ENCODE measurements at regions not wholly inside any gene's neighbourhood (a gene's known extent, or its start where the extent isn't known, plus 50 kb on each side); places are given as distances from the start of the nearest gene placed in this dataset.

- in situ Hi-C loops (cut with HindIII; ENCODE audit: low sequenced_read_pairs): no loop called here
- no peak for TF ChIP-seq CTCF (IDR thresholded peaks at IDR 0.05; ENCODE audit: low read depth, low read length)
- H3K4me3 ChIP-seq (ENCODE audit: low read depth, low read length): no peak overlapping the region
- no peak for DNase-seq (ENCODE audit: low read depth, low spot score)
These were observed 250.3 kb downstream of the SPTSSA start for GRCh38 chr14:34211732-34212131.

DNA sequence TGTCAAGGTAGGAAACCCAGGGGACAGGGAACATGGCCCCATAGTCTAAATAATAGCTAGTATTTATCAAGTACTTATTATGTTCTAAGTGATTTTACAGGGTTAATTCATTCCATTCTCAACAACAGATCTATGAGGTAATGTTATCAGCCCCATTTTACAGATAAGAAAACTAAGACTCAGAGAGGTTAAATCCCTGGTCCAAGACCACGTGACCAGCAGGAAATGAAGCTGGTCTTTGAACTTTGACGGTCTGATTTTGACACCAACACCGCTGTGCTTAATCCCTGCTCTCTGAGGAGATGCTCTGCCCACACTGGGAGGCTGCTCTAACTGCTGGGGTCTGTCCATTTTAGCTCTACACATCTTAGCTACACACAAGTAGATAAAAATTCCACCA lies 253.5 kb downstream of the SPTSSA start:
- no peak for TF ChIP-seq CTCF (IDR thresholded peaks at IDR 0.05; ENCODE audit: low read depth, low read length)
- DNase-seq (ENCODE audit: low read depth, low spot score): no peak
- in situ Hi-C loops (cut with HindIII; ENCODE audit: low sequenced_read_pairs): no loop called here
- no peak overlapping the region for H3K4me3 ChIP-seq (ENCODE audit: low read depth, low read length)

DNA sequence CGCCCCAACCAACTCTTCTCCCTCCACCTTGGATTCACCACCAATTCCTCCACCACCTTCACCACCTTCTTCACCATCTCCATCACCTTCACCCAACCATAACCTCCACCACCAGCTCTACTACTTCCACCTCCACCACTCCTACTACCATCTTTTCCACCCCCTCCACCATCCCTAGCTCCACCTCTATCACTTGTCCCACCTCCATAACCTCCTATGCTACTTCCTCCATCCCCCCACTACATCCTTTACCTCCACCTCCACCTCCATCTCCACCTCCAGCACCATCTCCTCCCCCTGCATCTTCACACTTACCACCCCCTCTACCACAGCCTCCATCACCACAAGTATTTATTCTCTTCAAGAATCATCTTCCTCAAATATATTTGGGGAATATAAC lies 254.9 kb upstream of the EGLN3 start:
- no peak overlapping the region for H3K4me3 ChIP-seq (ENCODE audit: low read depth, low read length)
- in situ Hi-C loops (cut with HindIII; ENCODE audit: low sequenced_read_pairs): no loop called here
- no peak for DNase-seq (ENCODE audit: low read depth, low spot score)
- no peak for TF ChIP-seq CTCF (IDR thresholded peaks at IDR 0.05; ENCODE audit: low read depth, low read length)

GRCh38 chr14:34204774-34205173 lies 253.9 kb upstream of the EGLN3 start:
- in situ Hi-C loops (cut with HindIII; ENCODE audit: low sequenced_read_pairs): no loop called here
- no peak for TF ChIP-seq CTCF (IDR thresholded peaks at IDR 0.05; ENCODE audit: low read depth, low read length)
- no peak overlapping the region for H3K4me3 ChIP-seq (ENCODE audit: low read depth, low read length)
- DNase-seq (ENCODE audit: low read depth, low spot score): no peak

DNA sequence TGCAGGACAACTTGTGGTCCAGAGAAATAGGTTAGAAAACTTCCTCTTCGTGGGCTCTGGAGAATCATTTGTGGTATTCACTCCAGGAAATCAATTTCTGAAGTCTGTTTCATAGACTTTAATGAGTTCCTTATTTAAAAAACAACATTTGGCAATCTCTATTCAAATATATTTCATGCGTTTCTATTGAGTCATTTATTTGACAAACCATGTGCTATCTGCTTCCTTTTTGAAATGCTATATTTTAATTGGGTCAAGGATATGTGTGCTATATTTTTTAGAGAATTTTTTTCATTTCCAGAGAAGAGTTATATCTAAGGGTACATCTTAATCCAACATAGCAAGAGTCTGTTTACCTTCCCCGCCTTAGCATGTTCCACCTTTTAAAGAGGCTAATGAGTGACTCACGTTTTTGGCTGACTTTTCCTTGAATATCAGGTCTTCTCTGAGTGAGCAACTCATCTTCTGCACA lies 252.4 kb upstream of the EGLN3 start:
- H3K4me3 ChIP-seq (ENCODE audit: low read depth, low read length): no peak overlapping the region
- in situ Hi-C loops (cut with HindIII; ENCODE audit: low sequenced_read_pairs): no loop called here
- no peak for DNase-seq (ENCODE audit: low read depth, low spot score)
- no peak for TF ChIP-seq CTCF (IDR thresholded peaks at IDR 0.05; ENCODE audit: low read depth, low read length)

- H3K4me3 ChIP-seq (ENCODE audit: low read depth, low read length): no peak overlapping the region
- DNase-seq (ENCODE audit: low read depth, low spot score): no peak
- in situ Hi-C loops (cut with HindIII; ENCODE audit: low sequenced_read_pairs): no loop called here
- TF ChIP-seq CTCF (IDR thresholded peaks at IDR 0.05; ENCODE audit: low read depth, low read length): no peak
These were observed 251.2 kb upstream of the EGLN3 start for GRCh38 chr14:34201909-34202637.
